ENCODE measurements at regions not wholly inside any gene's neighbourhood (a gene's known extent, or its start where the extent isn't known, plus 50 kb on each side); places are given as distances from the start of the nearest gene placed in this dataset.

DNA sequence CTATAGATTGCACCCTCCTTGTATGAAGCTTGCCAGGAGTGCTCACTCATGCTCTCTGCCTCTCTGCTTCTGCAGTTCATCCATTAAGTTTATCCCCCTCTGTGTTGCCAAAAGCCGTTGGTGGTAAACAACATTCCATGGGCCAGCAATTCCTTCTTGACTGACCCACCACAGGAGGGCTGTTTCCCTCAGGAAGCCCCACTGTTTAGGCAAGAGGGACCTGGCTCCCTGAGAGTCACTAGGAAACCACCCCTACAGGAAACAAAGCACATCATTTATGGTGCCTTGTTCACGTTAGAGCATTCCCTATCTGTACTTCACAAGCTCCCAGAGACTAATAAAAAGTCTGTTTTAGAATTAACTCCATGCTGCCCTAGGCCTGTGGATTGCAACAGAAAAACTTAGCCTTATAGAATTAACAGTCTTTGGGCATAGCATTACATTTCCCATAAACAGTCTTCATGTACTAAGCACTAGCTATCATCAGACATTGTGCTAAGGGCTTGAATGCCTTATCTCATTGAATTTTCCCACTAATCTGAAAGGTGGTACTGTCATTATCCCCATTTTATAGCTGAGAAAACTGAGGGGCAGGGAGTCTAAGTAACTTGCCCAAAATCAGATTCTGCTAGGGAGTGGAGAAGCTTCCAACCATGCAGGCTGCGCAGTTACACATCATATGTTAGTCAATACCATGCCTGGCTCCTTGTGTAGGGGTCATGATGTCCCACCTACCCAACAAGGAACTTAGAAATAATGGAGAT is 149.9 kb downstream of the SHQ1 start:
- H3K4me3 Mint-ChIP-seq: no peak overlapping the region
- H3K27me3 Mint-ChIP-seq: no peaks in the 10 kb centered on the region
- H3K4me1 Mint-ChIP-seq (ENCODE audit: low read depth): no peaks in the 10 kb centered on the region
- DNase-seq: no peak
- H3K27ac Mint-ChIP-seq: no peak overlapping the region
- no peaks in the 10 kb centered on the region for H3K36me3 Mint-ChIP-seq (ENCODE audit: low read depth)
- no peaks in the 10 kb centered on the region for H3K9me3 Mint-ChIP-seq

DNA sequence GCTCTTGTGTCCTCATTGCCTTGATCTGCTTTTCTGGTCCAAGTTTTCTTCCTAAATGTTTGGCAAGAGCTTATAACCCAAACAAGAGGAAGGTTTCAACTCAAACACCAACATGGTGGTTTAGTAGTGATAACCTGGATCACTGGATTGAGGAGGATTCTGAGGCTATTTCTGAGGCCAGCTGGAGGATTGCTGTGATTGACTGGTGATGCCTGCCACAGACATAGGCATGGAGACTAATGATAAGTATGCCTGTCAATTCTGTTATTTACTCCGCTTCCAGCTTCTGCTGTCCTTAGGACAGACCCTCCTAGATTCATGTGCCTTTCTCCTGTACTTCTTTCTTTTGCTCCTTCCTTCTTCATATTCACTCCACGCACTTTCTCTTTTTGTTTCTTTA is 150.5 kb downstream of the SHQ1 start:
- no peaks in the 10 kb centered on the region for H3K36me3 Mint-ChIP-seq (ENCODE audit: low read depth)
- H3K4me3 Mint-ChIP-seq: no peak overlapping the region
- no peaks in the 10 kb centered on the region for H3K27me3 Mint-ChIP-seq
- H3K27ac Mint-ChIP-seq: no peak overlapping the region
- H3K9me3 Mint-ChIP-seq: no peaks in the 10 kb centered on the region
- H3K4me1 Mint-ChIP-seq (ENCODE audit: low read depth): no peaks in the 10 kb centered on the region
- no peak for DNase-seq

DNA sequence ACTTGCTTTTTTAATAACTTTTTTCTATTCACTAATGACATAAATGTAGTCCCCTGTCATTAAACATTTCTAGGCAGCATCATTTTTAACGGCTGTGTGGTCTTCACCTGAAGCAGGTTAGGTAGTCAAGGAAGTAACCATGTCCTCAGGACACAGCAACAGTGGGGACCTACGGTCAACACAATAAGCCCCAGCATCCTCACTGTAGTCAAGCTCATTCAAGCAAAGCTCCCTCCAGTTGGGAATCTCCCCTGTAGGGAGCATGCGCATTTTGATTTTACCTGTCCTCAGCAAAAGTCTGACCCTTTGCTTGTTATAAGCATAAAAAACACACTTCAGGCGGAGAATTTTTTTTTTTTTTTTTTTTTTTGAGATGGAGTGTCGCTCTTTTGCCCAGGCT is 151.4 kb downstream of the SHQ1 start:
- no peaks in the 10 kb centered on the region for H3K4me1 Mint-ChIP-seq (ENCODE audit: low read depth)
- no peak overlapping the region for H3K4me3 Mint-ChIP-seq
- no peaks in the 10 kb centered on the region for H3K27me3 Mint-ChIP-seq
- H3K9me3 Mint-ChIP-seq: no peaks in the 10 kb centered on the region
- no peak overlapping the region for H3K27ac Mint-ChIP-seq
- no peak for DNase-seq
- no peaks in the 10 kb centered on the region for H3K36me3 Mint-ChIP-seq (ENCODE audit: low read depth)

- H3K27me3 Mint-ChIP-seq: no peaks in the 10 kb centered on the region
- H3K4me3 Mint-ChIP-seq: no peak overlapping the region
- H3K4me1 Mint-ChIP-seq (ENCODE audit: low read depth): no peaks in the 10 kb centered on the region
- no peak for DNase-seq
- no peaks in the 10 kb centered on the region for H3K9me3 Mint-ChIP-seq
- no peak overlapping the region for H3K27ac Mint-ChIP-seq
- H3K36me3 Mint-ChIP-seq (ENCODE audit: low read depth): no peaks in the 10 kb centered on the region
These were observed 153.8 kb downstream of the SHQ1 start for GRCh38 chr3:72694398-72694797.

GRCh38 chr3:72692990-72693389 is 155.3 kb downstream of the SHQ1 start:
- Mint-ChIP-seq H3K27me3 (no peaks in the 10 kb centered on the region), H3K9me3 (no peaks in the 10 kb centered on the region), H3K4me3 (no peak overlapping the region), H3K27ac (no peak overlapping the region), H3K4me1 (ENCODE audit: low read depth) (no peaks in the 10 kb centered on the region), H3K36me3 (ENCODE audit: low read depth) (no peaks in the 10 kb centered on the region)
- no peak for DNase-seq

DNA sequence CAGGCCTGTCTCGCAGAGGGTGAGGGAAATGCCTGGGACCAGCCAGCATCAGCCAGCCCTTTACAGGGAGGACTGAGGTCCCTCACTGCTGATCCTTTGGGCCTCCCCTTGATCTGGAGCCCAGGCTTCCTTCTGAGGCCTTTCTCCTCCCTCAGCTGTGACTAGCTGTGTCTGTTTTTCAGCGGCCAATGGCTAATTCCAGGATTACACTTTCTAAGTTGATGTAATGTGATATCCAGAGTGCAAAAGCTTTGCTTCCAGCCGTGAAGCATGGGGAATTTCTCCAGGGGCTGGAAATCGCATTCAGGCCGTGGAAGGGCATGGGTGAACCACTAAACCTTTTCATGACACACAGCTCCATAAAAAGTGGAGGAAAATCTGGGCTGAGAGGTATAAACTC is 157.6 kb downstream of the SHQ1 start:
- DNase-seq: no peak
- Mint-ChIP-seq H3K4me1 (ENCODE audit: low read depth) (no peaks in the 10 kb centered on the region), H3K27ac (no peak overlapping the region), H3K4me3 (no peak overlapping the region), H3K9me3 (no peaks in the 10 kb centered on the region), H3K36me3 (ENCODE audit: low read depth) (no peaks in the 10 kb centered on the region), H3K27me3 (no peaks in the 10 kb centered on the region)

DNA sequence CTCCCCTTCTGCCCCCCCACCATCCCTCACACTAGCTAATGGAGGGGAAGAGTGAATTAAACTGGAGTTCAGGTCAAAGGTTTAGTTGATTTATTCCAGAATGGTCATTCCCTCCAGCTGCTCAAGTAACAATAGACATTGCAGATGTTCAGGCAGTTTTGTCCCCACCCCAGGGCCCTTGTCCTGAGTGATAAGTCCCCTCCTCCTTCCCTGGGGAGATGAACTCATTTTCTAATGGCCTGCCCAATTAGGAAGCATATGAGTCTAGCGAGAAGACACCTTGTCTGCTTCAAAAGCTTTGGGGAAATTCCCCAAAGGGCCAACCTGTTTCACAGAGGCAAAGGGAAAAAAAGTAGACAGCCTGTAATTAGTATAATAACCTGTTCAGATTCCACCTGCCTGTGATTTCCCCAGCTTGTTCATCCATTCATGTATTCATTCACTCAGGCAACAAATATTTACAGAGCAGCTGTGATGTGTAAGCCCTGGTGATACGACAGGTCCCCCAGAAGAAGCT is 165.3 kb downstream of the SHQ1 start:
- Mint-ChIP-seq H3K4me3 (no peak overlapping the region), H3K36me3 (ENCODE audit: low read depth) (no peaks in the 10 kb centered on the region)

GRCh38 chr3:72681598-72681997 is 166.6 kb downstream of the SHQ1 start:
- H3K27me3 Mint-ChIP-seq: peaks cover 2% of the 10 kb centered on the region
- DNase-seq: no peak
- peaks cover 15% of the 10 kb centered on the region for H3K4me1 Mint-ChIP-seq (ENCODE audit: low read depth)

More for the DNA sequence above, 165.3 kb downstream of the SHQ1 start:
- H3K27ac Mint-ChIP-seq: no peak overlapping the region
- H3K27me3 Mint-ChIP-seq: peaks cover 2% of the 10 kb centered on the region
- peaks cover 15% of the 10 kb centered on the region for H3K4me1 Mint-ChIP-seq (ENCODE audit: low read depth)
- peaks cover 2% of the 10 kb centered on the region for H3K9me3 Mint-ChIP-seq
- no peak for DNase-seq

GRCh38 chr3:72680766-72681165 is 167.5 kb downstream of the SHQ1 start:
- no peak for DNase-seq
- Mint-ChIP-seq H3K36me3 (ENCODE audit: low read depth) (no peaks in the 10 kb centered on the region), H3K27me3 (peaks cover 2% of the 10 kb centered on the region), H3K4me1 (ENCODE audit: low read depth) (peaks cover 15% of the 10 kb centered on the region), H3K9me3 (peaks cover 2% of the 10 kb centered on the region), H3K4me3 (no peak overlapping the region), H3K27ac (no peak overlapping the region)

More at GRCh38 chr3:72681598-72681997, 166.6 kb downstream of the SHQ1 start:
- no peaks in the 10 kb centered on the region for H3K36me3 Mint-ChIP-seq (ENCODE audit: low read depth)
- no peak overlapping the region for H3K27ac Mint-ChIP-seq
- H3K9me3 Mint-ChIP-seq: peaks cover 2% of the 10 kb centered on the region
- no peak overlapping the region for H3K4me3 Mint-ChIP-seq

DNA sequence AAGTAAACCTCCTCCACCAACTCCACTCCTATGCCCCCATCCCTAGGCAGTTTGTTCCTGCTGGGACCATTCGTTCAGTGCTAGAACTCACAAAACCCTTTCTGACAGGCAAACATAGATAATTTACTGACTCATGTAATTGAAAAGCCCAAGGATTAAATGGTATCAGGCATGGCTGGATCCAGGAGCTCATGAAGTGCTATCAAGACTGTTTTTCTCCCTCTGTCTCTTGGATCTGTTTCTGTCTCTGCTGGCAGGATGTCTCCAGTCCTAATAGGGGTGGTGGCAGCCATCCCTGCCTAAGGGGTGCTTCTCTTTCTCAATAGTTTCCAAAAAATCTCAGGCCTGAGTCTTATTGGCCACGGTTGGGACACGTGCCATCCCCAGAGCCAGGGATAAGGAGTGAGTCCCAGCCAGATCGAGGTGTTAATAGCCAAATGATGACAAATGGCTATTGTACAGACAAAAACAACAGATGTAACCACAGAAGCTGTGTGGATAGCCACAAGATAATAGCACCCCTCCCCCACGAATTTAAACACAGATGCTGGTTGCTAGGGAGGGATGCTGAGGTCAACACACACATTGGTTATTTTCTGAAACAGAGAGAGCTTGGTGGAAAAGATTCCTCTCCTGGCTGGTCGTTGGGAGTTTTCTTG is 168.6 kb downstream of the SHQ1 start:
- Mint-ChIP-seq H3K4me1 (ENCODE audit: low read depth) (peaks cover 15% of the 10 kb centered on the region), H3K27me3 (peaks cover 2% of the 10 kb centered on the region), H3K36me3 (ENCODE audit: low read depth) (no peaks in the 10 kb centered on the region), H3K4me3 (no peak overlapping the region), H3K27ac (no peak overlapping the region), H3K9me3 (peaks cover 4% of the 10 kb centered on the region)
- DNase-seq: no peak

GRCh38 chr3:72678867-72679266 is 169.4 kb downstream of the SHQ1 start:
- Mint-ChIP-seq H3K4me3 (no peak overlapping the region), H3K9me3 (peaks cover 4% of the 10 kb centered on the region), H3K4me1 (ENCODE audit: low read depth) (peaks cover 15% of the 10 kb centered on the region), H3K27ac (no peak overlapping the region), H3K36me3 (ENCODE audit: low read depth) (no peaks in the 10 kb centered on the region), H3K27me3 (peaks cover 2% of the 10 kb centered on the region)
- no peak for DNase-seq

- DNase-seq: no peak
- Mint-ChIP-seq H3K36me3 (ENCODE audit: low read depth) (no peaks in the 10 kb centered on the region), H3K4me3 (no peak overlapping the region), H3K4me1 (ENCODE audit: low read depth) (peaks cover 14% of the 10 kb centered on the region), H3K27ac (no peak overlapping the region), H3K9me3 (peaks cover 4% of the 10 kb centered on the region), H3K27me3 (peaks cover 2% of the 10 kb centered on the region)
These were observed 169.9 kb downstream of the SHQ1 start for GRCh38 chr3:72678380-72678779.

GRCh38 chr3:72675243-72675642 is 173.0 kb downstream of the SHQ1 start:
- H3K4me3 Mint-ChIP-seq: no peak overlapping the region
- no peaks in the 10 kb centered on the region for H3K36me3 Mint-ChIP-seq (ENCODE audit: low read depth)

DNA sequence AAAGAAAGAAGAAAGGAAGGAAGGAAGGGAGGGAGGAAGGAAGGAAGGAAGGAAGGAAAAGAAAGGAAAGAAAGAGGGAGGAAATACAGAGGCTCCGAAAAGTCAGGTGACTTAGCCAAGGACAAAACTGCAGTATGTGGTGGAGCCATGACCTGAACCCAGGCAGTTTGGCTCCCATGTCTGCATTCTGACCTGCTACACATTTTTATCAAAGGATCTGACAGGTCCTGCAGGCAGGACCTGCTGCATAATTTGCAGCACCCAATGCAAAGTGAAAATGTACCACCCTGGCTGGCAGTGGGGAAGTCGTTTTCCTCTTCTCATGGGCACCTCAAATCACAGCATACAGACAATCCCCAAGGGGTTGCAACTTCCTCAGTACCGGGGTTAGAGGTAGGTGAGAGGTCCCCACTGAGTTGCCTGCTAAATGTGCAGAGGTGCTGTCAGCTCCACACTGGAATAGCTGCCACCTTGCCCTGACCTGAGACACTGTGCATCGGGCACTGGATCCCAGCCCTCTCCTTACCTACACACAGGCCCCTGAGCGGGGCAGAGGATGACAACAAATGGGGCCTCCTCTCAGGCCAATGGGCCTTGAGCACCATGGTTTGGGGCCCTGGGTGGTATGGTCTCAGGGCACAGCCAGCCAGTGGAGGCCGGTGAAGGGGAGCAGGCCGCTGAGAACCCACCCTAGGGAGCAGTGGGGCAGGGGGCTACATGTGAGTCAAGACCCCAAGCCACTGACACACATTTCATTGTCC is 175.1 kb downstream of the SHQ1 start:
- no peak overlapping the region for H3K4me3 Mint-ChIP-seq
- DNase-seq: no peak
- peaks cover 4% of the 10 kb centered on the region for H3K4me1 Mint-ChIP-seq (ENCODE audit: low read depth)
- H3K36me3 Mint-ChIP-seq (ENCODE audit: low read depth): no peaks in the 10 kb centered on the region
- H3K27me3 Mint-ChIP-seq: no peaks in the 10 kb centered on the region
- no peak overlapping the region for H3K27ac Mint-ChIP-seq
- peaks cover 2% of the 10 kb centered on the region for H3K9me3 Mint-ChIP-seq

More at GRCh38 chr3:72675243-72675642, 173.0 kb downstream of the SHQ1 start:
- Mint-ChIP-seq H3K9me3 (peaks cover 2% of the 10 kb centered on the region), H3K27me3 (no peaks in the 10 kb centered on the region), H3K4me1 (ENCODE audit: low read depth) (peaks cover 4% of the 10 kb centered on the region), H3K27ac (no peak overlapping the region)
- DNase-seq: no peak
